Cardiac muscle cell (in vitro differentiated cells and primary cell): ENCODE measurements at regions not wholly inside any gene's neighbourhood (a gene's known extent, or its start where the extent isn't known, plus 50 kb on each side); places are given as distances from the start of the nearest gene placed in this dataset.
A peak's percentile ranks its signal among the peaks of the same experiment; 100 is the strongest.

Source experiments
- DNase-seq, 2 donors: peaks; one replicate each; pipeline versions ENCODE4 v3.0.0 to v3.0.0-alpha.2; 2010 to 2017; ENCODE audit warnings: low read depth in 1 of 2, low spot score in 1 of 2
- H3K27ac ChIP-seq: fragments of 200-600 bp; sonication (generic); 2 replicates; pipeline ENCODE4 v1.5.1; 2016
- H3K27me3 ChIP-seq: fragments of 200-600 bp; sonication (generic); 2 replicates; pipeline ENCODE4 v1.6.0; 2016; ENCODE audit warnings: control low read depth
- H3K36me3 ChIP-seq: fragments of 200-600 bp; sonication (generic); 2 replicates; pipeline ENCODE4 v1.5.1; 2016; ENCODE audit warnings: control low read depth
- H3K4me1 ChIP-seq: fragments of 200-600 bp; sonication (generic); 2 replicates; pipeline ENCODE4 v1.8.1; 2017; ENCODE audit warnings: low read depth, mild to moderate bottlenecking, mixed run types
- H3K4me3 ChIP-seq: fragments of 200-600 bp; sonication (generic); 2 replicates; pipeline ENCODE4 v1.5.1; 2016; ENCODE audit warnings: mild to moderate bottlenecking
- H3K9me3 ChIP-seq: fragments of 200-600 bp; sonication (generic); 2 replicates; pipeline ENCODE4 v1.5.1; 2017; ENCODE audit warnings: low read depth, mild to moderate bottlenecking, control low read depth
- TF ChIP-seq, protein P1 (sequence below): IDR thresholded peaks from 2 replicates; pipeline ENCODE4 v1.5.1; 2012; ENCODE audit warnings: low read depth, mild to moderate bottlenecking, low read length

DNA sequence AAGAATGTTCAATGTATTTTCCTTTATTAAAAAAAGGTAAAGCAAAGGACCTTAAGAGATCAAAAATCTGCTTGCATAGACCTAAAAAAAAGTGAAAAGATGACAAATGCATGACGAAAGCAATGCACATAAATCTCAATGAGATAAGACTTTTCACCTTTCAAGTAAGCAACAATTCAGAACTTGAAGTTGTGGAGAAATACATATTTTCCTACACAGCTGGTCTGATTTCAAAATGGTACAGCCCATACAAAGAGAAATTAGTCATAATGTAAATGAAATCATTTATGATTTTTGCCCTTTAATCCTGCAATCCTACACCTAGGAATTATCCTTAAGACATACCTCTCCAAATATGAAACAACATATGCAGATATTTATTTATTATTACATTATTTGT, 568.0 kb downstream of the ANXA1 start:
- Histone ChIP-seq H3K9me3 (no peaks in the 10 kb centered on the region), H3K4me1 (no peaks in the 10 kb centered on the region), H3K4me3 (no peak overlapping the region), H3K27ac (no peak overlapping the region), H3K27me3 (no peaks in the 10 kb centered on the region), H3K36me3 (no peaks in the 10 kb centered on the region)
- TF ChIP-seq, protein P1, sequence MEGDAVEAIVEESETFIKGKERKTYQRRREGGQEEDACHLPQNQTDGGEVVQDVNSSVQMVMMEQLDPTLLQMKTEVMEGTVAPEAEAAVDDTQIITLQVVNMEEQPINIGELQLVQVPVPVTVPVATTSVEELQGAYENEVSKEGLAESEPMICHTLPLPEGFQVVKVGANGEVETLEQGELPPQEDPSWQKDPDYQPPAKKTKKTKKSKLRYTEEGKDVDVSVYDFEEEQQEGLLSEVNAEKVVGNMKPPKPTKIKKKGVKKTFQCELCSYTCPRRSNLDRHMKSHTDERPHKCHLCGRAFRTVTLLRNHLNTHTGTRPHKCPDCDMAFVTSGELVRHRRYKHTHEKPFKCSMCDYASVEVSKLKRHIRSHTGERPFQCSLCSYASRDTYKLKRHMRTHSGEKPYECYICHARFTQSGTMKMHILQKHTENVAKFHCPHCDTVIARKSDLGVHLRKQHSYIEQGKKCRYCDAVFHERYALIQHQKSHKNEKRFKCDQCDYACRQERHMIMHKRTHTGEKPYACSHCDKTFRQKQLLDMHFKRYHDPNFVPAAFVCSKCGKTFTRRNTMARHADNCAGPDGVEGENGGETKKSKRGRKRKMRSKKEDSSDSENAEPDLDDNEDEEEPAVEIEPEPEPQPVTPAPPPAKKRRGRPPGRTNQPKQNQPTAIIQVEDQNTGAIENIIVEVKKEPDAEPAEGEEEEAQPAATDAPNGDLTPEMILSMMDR: no peak
- DNase-seq: no peak

DNA sequence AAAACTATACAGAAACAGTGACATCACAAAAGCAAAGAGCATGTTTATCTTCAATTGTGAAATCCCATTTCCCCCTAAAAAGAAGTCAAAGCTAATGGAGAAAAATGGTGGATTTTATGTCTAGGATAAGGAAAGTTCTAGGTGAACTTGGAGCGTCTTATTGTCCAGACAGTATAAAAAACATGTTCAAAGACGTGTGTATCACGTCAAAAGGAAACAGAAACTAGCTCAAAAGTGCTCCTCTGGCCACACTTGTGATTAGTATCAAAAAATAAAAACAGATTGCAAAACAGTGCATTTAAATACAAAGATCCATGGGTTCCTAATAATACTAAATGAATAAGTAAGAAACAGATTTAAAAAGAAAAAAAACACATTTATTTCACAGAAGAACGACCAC, 568.9 kb downstream of the ANXA1 start:
- H3K4me1 ChIP-seq: no peaks in the 10 kb centered on the region
- H3K27me3 ChIP-seq: no peaks in the 10 kb centered on the region
- no peaks in the 10 kb centered on the region for H3K36me3 ChIP-seq
- H3K27ac ChIP-seq: no peak overlapping the region
- DNase-seq: no peak
- no peaks in the 10 kb centered on the region for H3K9me3 ChIP-seq
- TF ChIP-seq, protein P1: no peak
- no peak overlapping the region for H3K4me3 ChIP-seq

DNA sequence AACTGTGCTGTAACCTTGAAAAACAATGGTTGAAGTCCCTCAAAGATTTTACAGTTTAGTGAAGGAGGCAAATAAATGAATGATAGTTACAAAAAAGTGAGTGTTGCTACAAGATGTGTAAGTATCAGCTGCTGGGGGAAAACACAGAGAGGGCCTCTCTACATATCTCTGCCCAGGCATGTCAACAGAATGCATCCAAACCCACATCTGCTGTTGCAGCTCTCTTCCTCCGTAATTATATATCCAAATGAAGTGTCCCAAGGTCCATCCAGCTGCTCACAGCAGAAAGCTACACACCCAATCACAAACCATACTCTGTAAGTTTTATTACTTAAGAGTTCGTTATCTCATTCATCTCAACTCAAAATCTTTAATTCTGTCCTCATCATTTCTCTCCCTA, 584.6 kb downstream of the ANXA1 start:
- DNase-seq: peak in 1 of 2 donors; percentile 2
- Histone ChIP-seq H3K4me1 (no peaks in the 10 kb centered on the region), H3K36me3 (no peaks in the 10 kb centered on the region), H3K27me3 (no peaks in the 10 kb centered on the region), H3K4me3 (no peak overlapping the region), H3K9me3 (no peaks in the 10 kb centered on the region), H3K27ac (no peak overlapping the region)
- TF ChIP-seq, protein P1: no peak

DNA sequence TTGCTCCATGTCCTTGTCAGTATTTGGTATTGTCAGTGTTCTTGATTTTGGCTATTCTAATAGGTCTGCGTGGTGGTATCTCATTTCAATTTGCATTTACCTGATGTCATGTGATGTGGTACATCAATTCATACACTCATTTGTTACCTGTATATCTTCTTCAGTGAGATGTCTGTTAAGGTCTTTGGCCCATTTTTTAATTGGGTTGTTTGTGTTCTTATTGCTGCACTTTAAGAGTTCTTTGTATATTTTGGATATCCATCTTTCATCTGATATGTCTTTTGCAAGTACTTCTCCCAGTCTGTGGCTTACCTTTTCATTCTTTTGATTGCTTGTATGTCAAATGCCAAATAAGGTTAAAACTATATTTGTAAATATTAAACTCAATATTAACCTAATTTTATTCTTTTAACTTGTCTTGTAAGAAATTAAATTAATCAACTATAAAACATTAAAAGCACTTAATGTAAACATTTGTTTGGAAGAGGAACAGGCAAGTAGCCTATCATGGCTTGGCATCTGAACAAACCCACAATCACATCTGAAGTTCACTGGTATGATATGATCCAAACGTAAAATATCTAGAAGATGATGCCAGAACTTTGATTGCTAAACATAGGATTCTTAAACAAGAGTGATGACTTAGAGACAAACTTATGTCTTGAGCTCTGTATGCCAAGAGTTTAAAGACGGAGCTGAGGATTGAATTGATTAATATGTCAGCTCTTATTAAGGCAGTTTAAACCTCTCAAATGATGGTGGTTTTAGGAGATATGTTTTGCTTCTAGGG, 587.3 kb downstream of the ANXA1 start:
- no peaks in the 10 kb centered on the region for H3K27me3 ChIP-seq
- TF ChIP-seq, protein P1: no peak
- no peaks in the 10 kb centered on the region for H3K36me3 ChIP-seq
- H3K4me3 ChIP-seq: no peak overlapping the region
- no peaks in the 10 kb centered on the region for H3K9me3 ChIP-seq
- H3K27ac ChIP-seq: no peak overlapping the region
- no peaks in the 10 kb centered on the region for H3K4me1 ChIP-seq
- no peak for DNase-seq

DNA sequence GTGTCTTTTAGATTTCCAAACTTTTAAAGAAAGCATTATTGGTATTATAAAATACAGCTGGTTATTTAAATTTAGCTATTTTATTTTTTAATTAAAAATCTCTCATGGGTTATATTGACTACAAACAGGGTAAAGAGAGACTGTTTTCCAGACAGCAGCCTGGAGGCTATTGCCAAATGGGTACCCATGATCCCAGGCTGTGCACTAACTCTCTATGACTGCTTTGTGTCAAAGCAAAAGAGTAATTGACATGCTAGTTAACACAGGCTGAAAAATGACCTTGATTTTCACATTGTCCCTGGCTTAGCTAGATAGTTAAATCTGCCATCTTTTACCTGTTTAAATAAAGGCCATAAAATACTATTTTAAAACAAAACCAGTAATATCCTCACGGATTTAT, 589.7 kb downstream of the ANXA1 start:
- DNase-seq: peak in 1 of 2 donors; percentile 6
- Histone ChIP-seq H3K9me3 (no peaks in the 10 kb centered on the region), H3K27me3 (no peaks in the 10 kb centered on the region), H3K4me3 (no peak overlapping the region), H3K27ac (no peak overlapping the region), H3K36me3 (no peaks in the 10 kb centered on the region), H3K4me1 (no peaks in the 10 kb centered on the region)
- TF ChIP-seq, protein P1: no peak
